ENCODE measurements at regions not wholly inside any gene's neighbourhood (a gene's known extent, or its start where the extent isn't known, plus 50 kb on each side); places are given as distances from the start of the nearest gene placed in this dataset.

- TF ChIP-seq CTCF (conservative IDR thresholded peaks at IDR 0.05; ENCODE audit: low read length) = no peak
- no peak for TF ChIP-seq EZH2phosphoT487 (IDR thresholded peaks at IDR 0.05; ENCODE audit: borderline replicate concordance)
Measured at GRCh38 chr15:69962561-69962960, 135.2 kb downstream of the TLE3 start.

Data from Loucy (cell line).